Transverse colon (tissue), 4 donors: ENCODE measurements at regions not wholly inside any gene's neighbourhood (a gene's known extent, or its start where the extent isn't known, plus 50 kb on each side); places are given as distances from the start of the nearest gene placed in this dataset.

Experiments used
- DNase-seq: peaks from one replicate; pipeline ENCODE4 v3.0.0-alpha.2; 2019
- H3K27ac ChIP-seq, 4 donors: fragments of 200-600 bp; sonication (generic); 2 replicates each; pipeline ENCODE4 v1.5.1; 2016 to 2018; ENCODE audit warnings: inconsistent platforms in 4 of 4
- H3K27me3 ChIP-seq: fragments of 200-600 bp; sonication (generic); 2 replicates; pipeline ENCODE4 v1.5.1; 2017; ENCODE audit warnings: inconsistent platforms
- H3K36me3 ChIP-seq, 4 donors: fragments of 200-600 bp; sonication (generic); 2 replicates each; pipeline ENCODE4 v1.5.1; 2017 to 2019; ENCODE audit warnings: inconsistent platforms in 4 of 4
- H3K4me1 ChIP-seq, 4 donors: fragments of 200-600 bp; sonication (generic); 2 replicates each; pipeline ENCODE4 v1.5.1; 2017 to 2020; ENCODE audit warnings: inconsistent platforms in 4 of 4
- H3K4me3 ChIP-seq, 4 donors: fragments of 200-600 bp; sonication (generic); 1 replicate in 1 of 4; 2 replicates in 3 of 4; pipeline versions ENCODE4 v1.5.1 to v1.6.1; 2017 to 2019; ENCODE audit warnings: inconsistent platforms in 4 of 4
- H3K9me3 ChIP-seq, 2 donors: fragments of 200-600 bp; sonication (generic); 2 replicates each; pipeline ENCODE4 v1.5.1; 2017 to 2019; ENCODE audit warnings: inconsistent platforms in 2 of 2
- CTCF ChIP-seq, 5 experiments: fragments of 200-600 bp in 3 of 5; fragments of 450-650 bp in 2 of 5; sonication (generic) in 3 of 5; IDR thresholded peaks; 1 replicate in 2 of 5; 2 replicates in 3 of 5; pipeline ENCODE4 v1.5.1; 2016 to 2017; ENCODE audit warnings: antibody characterized with exemption in 5 of 5, inconsistent platforms in 3 of 5, mild to moderate bottlenecking in 2 of 5, moderate library complexity in 1 of 5
- EP300 ChIP-seq: sonication (generic); formaldehyde crosslinking; IDR thresholded peaks from one replicate; pipeline ENCODE4 v1.6.1; 2017; ENCODE audit warnings: antibody characterized with exemption, low read depth
- POLR2A ChIP-seq: fragments of 450-650 bp; IDR thresholded peaks from one replicate; pipeline ENCODE4 v1.6.1; 2016; ENCODE audit warnings: antibody characterized with exemption, mild to moderate bottlenecking, moderate library complexity
- POLR2AphosphoS5 ChIP-seq, 3 donors: sonication (generic); formaldehyde crosslinking; IDR thresholded peaks; one replicate each; pipeline ENCODE4 v1.6.1; 2016; ENCODE audit warnings: antibody characterized with exemption in 3 of 3
- WGBS, 2 donors: methylation state at CpG; one replicate each; pipeline ENCODE4 v1.1.5; 2018; ENCODE audit warnings: low coverage in 1 of 2; 5-methylcytosine and 5-hydroxymethylcytosine counted together
- in situ Hi-C, 4 donors: fragments of 200-750 bp; cut with MboI; loops; one replicate each; pipeline versions ENCODE4 v1.15.0 to v1.15.1; 2017; ENCODE audit warnings: low sequenced_read_pairs in 3 of 4, low pct_ligation_motif_present in 1 of 4, low pct_unique_long_range_greater_than_20kb in 1 of 4
- intact Hi-C: fragments of 100-400 bp; cut with DNase I; formaldehyde crosslinking; loops from one replicate; pipeline ENCODE4 v1.15.1; 2023; ENCODE audit warnings: low total_unique reads

- H3K27me3 ChIP-seq = no peaks in the 10 kb centered on the region
- no peak for DNase-seq
- intact Hi-C loops = no loop called here
- 65 to 79% methylated on average over 3 of the region's 3 CpGs for WGBS, 2 donors
- no peak overlapping the region for H3K27ac ChIP-seq
- in situ Hi-C loops = no loop called here
- H3K9me3 ChIP-seq = no peaks in the 10 kb centered on the region
- TF ChIP-seq POLR2AphosphoS5 (IDR thresholded peaks at IDR 0.05) = no peak
- no peak for TF ChIP-seq POLR2A
- TF ChIP-seq CTCF (IDR thresholded peaks at IDR 0.05) = no peak
- TF ChIP-seq EP300 = no peak
- H3K4me1 ChIP-seq = no peaks in the 10 kb centered on the region
- no peak overlapping the region for H3K4me3 ChIP-seq
- H3K36me3 ChIP-seq = no peaks in the 10 kb centered on the region
Observed at GRCh38 chr20:10883166-10883565, 209.4 kb upstream of the JAG1 start.

DNA sequence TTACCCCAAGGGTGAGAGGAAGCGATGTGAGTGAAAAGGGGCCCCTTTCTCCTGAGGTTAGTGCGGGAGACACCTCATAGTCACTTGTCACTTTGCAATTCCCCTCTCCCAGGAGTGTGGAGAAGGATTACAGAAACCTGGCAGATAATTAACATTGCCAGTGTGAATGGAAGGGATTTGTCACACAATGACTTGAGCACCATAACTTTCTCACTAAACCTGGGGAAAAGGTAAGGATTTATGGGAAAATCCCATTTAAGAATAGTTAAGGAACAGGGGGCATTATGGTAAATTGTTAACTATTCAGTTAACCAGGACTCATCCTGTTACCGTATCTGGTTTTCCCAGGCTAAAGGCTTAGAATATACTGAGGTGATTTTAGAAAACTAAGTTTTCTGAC, 219.5 kb upstream of the JAG1 start:
- H3K4me3 ChIP-seq = no peak overlapping the region
- H3K27ac ChIP-seq = no peak overlapping the region
- 78 to 93% methylated on average over 3 of the region's 3 CpGs for WGBS, 2 donors
- H3K4me1 ChIP-seq = no peaks in the 10 kb centered on the region
- intact Hi-C loops = no loop called here
- H3K9me3 ChIP-seq = no peaks in the 10 kb centered on the region
- no peak for DNase-seq
- no peaks in the 10 kb centered on the region for H3K36me3 ChIP-seq
- H3K27me3 ChIP-seq = no peaks in the 10 kb centered on the region
- TF ChIP-seq POLR2AphosphoS5 (IDR thresholded peaks at IDR 0.05) (no peak), CTCF (IDR thresholded peaks at IDR 0.05) (no peak), EP300 (no peak), POLR2A (no peak)
- in situ Hi-C loops = no loop called here

DNA sequence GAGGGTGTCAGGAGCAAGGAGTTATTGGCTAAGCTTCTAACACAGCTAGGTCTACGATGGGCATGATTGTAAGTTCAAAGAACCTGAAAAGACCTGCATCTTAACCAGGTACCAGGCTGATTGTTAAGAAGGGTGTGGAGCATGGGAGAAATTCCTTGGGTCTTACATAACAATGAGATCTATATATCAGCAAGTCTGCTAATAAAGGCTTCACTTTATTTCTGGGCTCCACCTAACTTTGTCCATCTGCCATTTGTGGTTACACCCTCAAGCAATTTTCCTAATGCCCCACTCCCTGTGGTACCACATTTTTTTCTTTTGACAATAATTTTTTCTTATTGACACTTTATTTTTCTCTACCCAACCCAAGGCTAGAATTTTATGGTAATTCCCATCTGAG, 223.5 kb upstream of the JAG1 start:
- peaks cover 0 to 7% (median 0%) of the 10 kb centered on the region in 4 donors for H3K4me1 ChIP-seq
- intact Hi-C loops = no loop called here
- H3K27me3 ChIP-seq = no peaks in the 10 kb centered on the region
- no peaks in the 10 kb centered on the region for H3K36me3 ChIP-seq
- TF ChIP-seq EP300 (no peak), CTCF (IDR thresholded peaks at IDR 0.05) (no peak), POLR2AphosphoS5 (IDR thresholded peaks at IDR 0.05) (no peak), POLR2A (no peak)
- H3K4me3 ChIP-seq = no peak overlapping the region
- in situ Hi-C loops = no loop called here
- H3K27ac ChIP-seq = no peak overlapping the region
- DNase-seq = no peak
- 82 to 100% methylated on average over 1 of the region's 1 CpG for WGBS, 2 donors
- no peaks in the 10 kb centered on the region for H3K9me3 ChIP-seq

- Histone ChIP-seq H3K9me3 (no peaks in the 10 kb centered on the region), H3K4me3 (no peak overlapping the region), H3K4me1 (peaks cover 0 to 9% (median 0%) of the 10 kb centered on the region in 4 donors), H3K27ac (no peak overlapping the region), H3K27me3 (no peaks in the 10 kb centered on the region), H3K36me3 (no peaks in the 10 kb centered on the region)
- no peak for DNase-seq
- 87 to 89% methylated on average over 1 of the region's 1 CpG for WGBS, 2 donors
- intact Hi-C loops (no loop called here), in situ Hi-C loops (no loop called here)
- TF ChIP-seq POLR2A (no peak), EP300 (no peak), POLR2AphosphoS5 (IDR thresholded peaks at IDR 0.05) (no peak), CTCF (IDR thresholded peaks at IDR 0.05) (no peak)
Observed at GRCh38 chr20:10898552-10898951, 224.8 kb upstream of the JAG1 start.
